ENCODE measurements at regions not wholly inside any gene's neighbourhood (a gene's known extent, or its start where the extent isn't known, plus 50 kb on each side); places are given as distances from the start of the nearest gene placed in this dataset.

GRCh38 chr3:157794771-157795170 lies 291.6 kb upstream of the VEPH1 start:
- DNase-seq: no peak

GRCh38 chr3:157793745-157794144 lies 290.5 kb upstream of the VEPH1 start:
- DNase-seq: no peak

- DNase-seq: no peak
Measured at GRCh38 chr3:157789162-157789561, 285.9 kb upstream of the VEPH1 start.

- no peak for DNase-seq
Measured at GRCh38 chr3:157786618-157787017, 283.4 kb upstream of the VEPH1 start.

GRCh38 chr3:157786211-157786610 lies 283.0 kb upstream of the VEPH1 start:
- no peak for DNase-seq

GRCh38 chr3:157785102-157785826 lies 282.0 kb upstream of the VEPH1 start:
- DNase-seq: peak; percentile 97

GRCh38 chr3:157782236-157782635 lies 279.0 kb upstream of the VEPH1 start:
- no peak for DNase-seq

GRCh38 chr3:157776861-157777260 lies 273.6 kb upstream of the VEPH1 start:
- DNase-seq: no peak

GRCh38 chr3:157775446-157775845 lies 272.2 kb upstream of the VEPH1 start:
- DNase-seq: no peak

GRCh38 chr3:157769378-157769777 lies 266.2 kb upstream of the VEPH1 start:
- no peak for DNase-seq

GRCh38 chr3:157767607-157768006 lies 264.4 kb upstream of the VEPH1 start:
- no peak for DNase-seq

GRCh38 chr3:157763644-157764043 lies 260.4 kb upstream of the VEPH1 start:
- no peak for DNase-seq

GRCh38 chr3:157759311-157759710 lies 256.1 kb upstream of the VEPH1 start:
- no peak for DNase-seq

GRCh38 chr3:157755233-157755632 lies 252.0 kb upstream of the VEPH1 start:
- DNase-seq: no peak

- no peak for DNase-seq
Measured at GRCh38 chr3:157754451-157754850, 251.2 kb upstream of the VEPH1 start.

- DNase-seq: no peak
Measured at GRCh38 chr3:157753787-157754136, 250.5 kb upstream of the VEPH1 start.

GRCh38 chr3:157752956-157753786 lies 250.0 kb upstream of the VEPH1 start:
- no peak for DNase-seq

GRCh38 chr3:157752554-157752953 lies 249.3 kb upstream of the VEPH1 start:
- no peak for DNase-seq

- DNase-seq: no peak
Measured at GRCh38 chr3:157751386-157751785, 248.2 kb upstream of the VEPH1 start.

GRCh38 chr3:157746391-157746790 lies 243.2 kb upstream of the VEPH1 start:
- DNase-seq: no peak

- no peak for DNase-seq
Measured at GRCh38 chr3:157741607-157742006, 238.4 kb upstream of the VEPH1 start.

- DNase-seq: no peak
Measured at GRCh38 chr3:157738441-157738840, 235.2 kb upstream of the VEPH1 start.

GRCh38 chr3:157718800-157719199 lies 215.6 kb upstream of the VEPH1 start:
- DNase-seq: no peak

GRCh38 chr3:157713101-157713500 lies 209.9 kb upstream of the VEPH1 start:
- DNase-seq: no peak

GRCh38 chr3:157705258-157705657 lies 202.0 kb upstream of the VEPH1 start:
- no peak for DNase-seq

Data from islet precursor cell (in vitro differentiated cells).